ENCODE measurements at regions not wholly inside any gene's neighbourhood (a gene's known extent, or its start where the extent isn't known, plus 50 kb on each side); places are given as distances from the start of the nearest gene placed in this dataset.
"Not testable (repeated sequence)": the region's sequence is repeated elsewhere in the genome, so short reads cannot be mapped to it uniquely, and the experiment has no call there.

DNA sequence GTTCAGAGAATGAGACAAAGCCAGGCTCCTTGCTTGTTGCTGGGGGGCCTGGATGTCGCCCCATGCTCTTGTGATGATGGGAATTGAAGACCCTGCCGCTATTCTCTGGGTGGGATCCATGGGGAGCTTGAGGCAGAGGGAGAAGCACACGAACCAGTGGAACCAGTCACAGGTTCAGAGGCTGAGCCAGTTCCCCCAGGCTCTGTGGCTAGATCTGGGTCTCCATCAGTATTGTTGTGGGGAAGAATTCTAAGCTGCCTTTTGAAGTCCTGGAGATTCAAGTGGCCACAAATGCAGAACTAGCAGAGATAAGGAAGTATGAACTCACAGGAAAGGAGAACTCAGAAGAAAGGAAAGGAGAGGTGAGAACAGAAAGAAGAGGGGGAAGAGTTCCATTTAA is 219.4 kb downstream of the MSX2 start:
- DNase-seq = no peak
- Mint-ChIP-seq H3K27ac (no peak overlapping the region), H3K27me3 (ENCODE audit: low read depth) (peaks cover 21% of the 10 kb centered on the region), H3K4me3 (no peak overlapping the region), H3K4me1 (ENCODE audit: low read depth) (no peaks in the 10 kb centered on the region), H3K36me3 (ENCODE audit: low read depth) (no peaks in the 10 kb centered on the region), H3K9me3 (no peaks in the 10 kb centered on the region)
- CTCF ChIA-PET = interaction anchor here (1.6 kb wide), 1 partner anchor 10 kb away, joined by 4 read pairs; no protein-coding TSS in a partner anchor
- intact Hi-C loops (cut with micrococcal nuclease) = no loop called here

GRCh38 chr5:174943002-174943401 is 218.6 kb downstream of the MSX2 start:
- H3K4me3 Mint-ChIP-seq; H3K9me3 Mint-ChIP-seq; CTCF ChIA-PET; intact Hi-C loops (cut with micrococcal nuclease); H3K27ac Mint-ChIP-seq; DNase-seq; H3K36me3 Mint-ChIP-seq (ENCODE audit: low read depth); H3K4me1 Mint-ChIP-seq (ENCODE audit: low read depth): not testable (repeated sequence)
- peaks cover 17% of the 10 kb centered on the region for H3K27me3 Mint-ChIP-seq (ENCODE audit: low read depth)

DNA sequence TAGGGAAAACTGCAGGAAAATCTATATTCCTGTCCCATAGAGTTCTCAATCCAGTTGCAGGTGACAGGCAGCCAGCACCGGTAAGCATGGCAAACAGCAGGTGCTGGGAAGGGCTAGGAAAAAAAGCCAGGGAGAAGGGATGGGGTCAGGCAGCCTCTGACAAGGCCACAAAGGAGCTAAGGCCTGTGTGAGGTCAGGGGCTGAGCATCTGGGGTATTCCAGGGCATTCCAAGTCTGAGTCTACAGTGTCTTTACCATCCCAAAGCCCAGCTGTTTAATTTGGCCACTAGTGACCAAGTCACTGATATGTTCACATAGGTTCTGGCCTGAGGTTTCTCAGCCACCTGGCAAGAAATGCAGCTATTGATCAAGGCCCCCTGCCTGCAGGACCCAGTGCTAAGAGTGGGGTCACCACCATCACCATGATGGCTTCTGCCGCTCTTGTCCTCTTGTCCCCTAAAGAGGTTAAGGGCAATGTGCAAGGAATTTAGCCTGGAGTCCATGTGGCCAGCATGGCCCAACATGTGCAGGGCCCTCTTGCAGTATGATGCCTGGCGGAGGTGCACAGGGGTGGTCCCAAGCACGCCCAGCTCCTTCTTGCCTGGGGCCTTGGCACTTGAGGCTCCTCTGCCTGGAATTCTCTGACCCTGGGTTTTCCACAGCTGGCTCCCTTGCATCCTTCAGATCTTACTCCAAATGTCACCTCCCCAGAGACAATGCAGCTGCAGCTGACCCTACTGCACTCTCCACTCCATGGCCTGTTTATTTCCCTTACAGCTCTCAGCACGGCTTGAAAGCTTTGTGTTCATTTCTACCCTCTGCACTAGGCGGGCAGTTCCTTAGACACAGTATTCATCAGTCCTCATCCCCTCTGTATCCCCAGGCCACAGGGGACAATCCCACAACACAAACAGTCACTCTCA is 213.1 kb downstream of the MSX2 start:
- Mint-ChIP-seq H3K27me3 (ENCODE audit: low read depth) (peaks cover 17% of the 10 kb centered on the region), H3K4me3 (no peak overlapping the region), H3K4me1 (ENCODE audit: low read depth) (no peaks in the 10 kb centered on the region), H3K36me3 (ENCODE audit: low read depth) (no peaks in the 10 kb centered on the region), H3K27ac (no peak overlapping the region), H3K9me3 (peaks cover 2% of the 10 kb centered on the region)
- no peak for DNase-seq
- CTCF ChIA-PET = interaction anchor here (0.6 to 2.2 kb wide), 7 partner anchors 7 to 499 kb away, joined by 3 to 7 read pairs (median 3); no protein-coding TSS in a partner anchor
- intact Hi-C loops (cut with micrococcal nuclease) = no loop called here

DNA sequence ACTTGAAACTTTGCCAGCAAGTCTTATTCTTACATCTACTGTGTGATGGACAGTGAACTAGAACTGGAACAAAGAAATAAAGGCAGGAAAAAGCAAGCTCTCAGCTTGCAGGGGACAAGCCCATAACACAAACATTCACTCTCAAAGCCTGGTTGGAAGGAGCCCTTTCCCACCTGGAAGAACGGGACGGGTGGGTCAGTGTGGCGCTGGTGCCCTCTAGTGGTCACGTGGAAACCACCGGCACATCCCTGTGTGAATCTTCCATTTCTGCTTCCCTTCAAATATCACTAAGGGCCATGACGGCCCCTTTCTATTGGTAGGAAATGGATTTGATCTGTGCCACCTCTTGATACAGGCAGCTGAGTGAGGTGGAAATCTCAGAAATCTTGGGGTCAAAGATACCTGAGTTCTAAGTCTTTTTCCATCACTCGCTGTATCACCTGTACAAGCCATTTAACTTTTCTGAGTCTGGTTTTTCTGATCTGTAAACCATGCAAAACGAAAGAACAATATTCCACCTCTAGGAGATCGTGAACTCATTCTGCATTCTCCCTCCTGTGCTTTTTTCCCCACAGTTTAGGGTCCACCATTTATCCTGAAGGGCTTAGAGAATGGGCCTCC is 211.6 kb downstream of the MSX2 start:
- intact Hi-C loops (cut with micrococcal nuclease) = loop anchor here (1.0 kb wide), 2 partner anchors 26 to 517 kb away; no protein-coding TSS in a partner anchor
- CTCF ChIA-PET = interaction anchor here (0.7 to 2.2 kb wide), 5 partner anchors 9 to 1584 kb away, joined by 3 to 7 read pairs (median 4); no protein-coding TSS in a partner anchor
- DNase-seq = peak; percentile 52
- H3K9me3 Mint-ChIP-seq = peaks cover 2% of the 10 kb centered on the region
- no peaks in the 10 kb centered on the region for H3K36me3 Mint-ChIP-seq (ENCODE audit: low read depth)
- no peaks in the 10 kb centered on the region for H3K4me1 Mint-ChIP-seq (ENCODE audit: low read depth)
- no peak overlapping the region for H3K27ac Mint-ChIP-seq
- H3K4me3 Mint-ChIP-seq = no peak overlapping the region
- peaks cover 14% of the 10 kb centered on the region for H3K27me3 Mint-ChIP-seq (ENCODE audit: low read depth)

GRCh38 chr5:174931033-174931432 is 206.7 kb downstream of the MSX2 start:
- H3K27me3 Mint-ChIP-seq (ENCODE audit: low read depth); H3K9me3 Mint-ChIP-seq; H3K4me1 Mint-ChIP-seq (ENCODE audit: low read depth); H3K27ac Mint-ChIP-seq; CTCF ChIA-PET; H3K36me3 Mint-ChIP-seq (ENCODE audit: low read depth); intact Hi-C loops (cut with micrococcal nuclease); DNase-seq; H3K4me3 Mint-ChIP-seq: not testable (repeated sequence)

DNA sequence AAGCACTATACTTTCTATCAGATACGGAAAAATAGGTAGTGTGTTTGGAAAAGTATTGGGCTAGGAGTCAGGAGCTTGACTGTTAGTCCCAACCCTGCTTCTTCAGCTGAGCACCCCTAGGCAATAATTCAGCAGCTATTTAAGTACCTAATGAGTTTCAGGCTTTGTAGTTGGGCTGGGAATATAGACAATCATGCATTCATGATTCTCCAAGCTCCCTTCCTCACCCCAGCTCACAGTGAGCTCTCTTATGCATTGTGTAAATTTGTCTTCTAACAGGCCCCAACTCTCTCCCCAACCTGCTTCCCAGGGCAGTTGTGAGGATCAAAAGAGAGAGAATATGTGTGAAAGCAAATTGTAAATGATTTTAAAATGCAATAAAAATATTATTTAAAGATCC is 201.2 kb downstream of the MSX2 start:
- CTCF ChIA-PET = no interaction called here
- Mint-ChIP-seq H3K4me1 (ENCODE audit: low read depth) (no peaks in the 10 kb centered on the region), H3K4me3 (no peak overlapping the region), H3K36me3 (ENCODE audit: low read depth) (no peaks in the 10 kb centered on the region), H3K9me3 (no peaks in the 10 kb centered on the region), H3K27ac (no peak overlapping the region), H3K27me3 (ENCODE audit: low read depth) (no peaks in the 10 kb centered on the region)
- intact Hi-C loops (cut with micrococcal nuclease) = no loop called here
- DNase-seq = no peak

DNA sequence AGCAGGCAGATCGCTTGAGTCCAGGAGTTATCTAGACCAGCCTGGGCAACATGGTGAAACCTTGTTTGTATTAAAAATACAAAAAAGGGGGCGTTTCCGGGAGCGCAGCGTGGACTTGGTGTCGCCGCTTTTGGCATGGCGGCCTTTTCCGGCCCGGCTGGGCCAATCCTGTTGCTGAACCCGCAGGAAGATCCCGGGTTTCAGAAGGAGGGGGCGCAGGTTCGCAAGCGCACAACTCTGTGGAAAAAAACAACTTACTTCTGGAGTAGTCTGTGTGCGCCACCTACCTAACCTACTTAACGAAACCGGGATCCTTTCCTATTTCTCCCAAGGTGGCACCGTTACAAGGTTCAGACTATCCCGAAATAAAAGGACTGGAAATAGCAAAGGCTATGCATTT is 198.6 kb downstream of the MSX2 start:
- Mint-ChIP-seq H3K4me1 (ENCODE audit: low read depth) (no peaks in the 10 kb centered on the region), H3K4me3 (no peak overlapping the region), H3K9me3 (no peaks in the 10 kb centered on the region), H3K36me3 (ENCODE audit: low read depth) (no peaks in the 10 kb centered on the region), H3K27me3 (ENCODE audit: low read depth) (peaks cover 5% of the 10 kb centered on the region), H3K27ac (no peak overlapping the region)
- intact Hi-C loops (cut with micrococcal nuclease) = no loop called here
- DNase-seq = no peak
- CTCF ChIA-PET = no interaction called here

GRCh38 chr5:174920906-174921550 is 196.6 kb downstream of the MSX2 start:
- Mint-ChIP-seq H3K9me3 (no peaks in the 10 kb centered on the region), H3K27me3 (ENCODE audit: low read depth) (peaks cover 5% of the 10 kb centered on the region), H3K4me3 (no peak overlapping the region), H3K4me1 (ENCODE audit: low read depth) (no peaks in the 10 kb centered on the region), H3K27ac (no peak overlapping the region), H3K36me3 (ENCODE audit: low read depth) (no peaks in the 10 kb centered on the region)
- intact Hi-C loops (cut with micrococcal nuclease) = no loop called here
- DNase-seq = no peak
- CTCF ChIA-PET = interaction anchor here (1.0 kb wide), 1 partner anchor 52 kb away, joined by 3 read pairs; no protein-coding TSS in a partner anchor

- intact Hi-C loops (cut with micrococcal nuclease) = loop anchor here (10.0 kb wide), 1 partner anchor 775 kb away; no protein-coding TSS in a partner anchor
- Mint-ChIP-seq H3K9me3 (no peaks in the 10 kb centered on the region), H3K27ac (no peak overlapping the region), H3K4me1 (ENCODE audit: low read depth) (no peaks in the 10 kb centered on the region), H3K27me3 (ENCODE audit: low read depth) (peaks cover 5% of the 10 kb centered on the region), H3K36me3 (ENCODE audit: low read depth) (no peaks in the 10 kb centered on the region), H3K4me3 (no peak overlapping the region)
- CTCF ChIA-PET = no interaction called here
- DNase-seq = no peak
These were observed 195.0 kb downstream of the MSX2 start for GRCh38 chr5:174919351-174919750.

GRCh38 chr5:174918655-174919054 is 194.3 kb downstream of the MSX2 start:
- DNase-seq = no peak
- no peaks in the 10 kb centered on the region for H3K9me3 Mint-ChIP-seq
- peaks cover 5% of the 10 kb centered on the region for H3K27me3 Mint-ChIP-seq (ENCODE audit: low read depth)
- CTCF ChIA-PET = no interaction called here
- no peaks in the 10 kb centered on the region for H3K4me1 Mint-ChIP-seq (ENCODE audit: low read depth)
- H3K27ac Mint-ChIP-seq = no peak overlapping the region
- intact Hi-C loops (cut with micrococcal nuclease) = loop anchor here (10.0 kb wide), 1 partner anchor 776 kb away; no protein-coding TSS in a partner anchor
- no peak overlapping the region for H3K4me3 Mint-ChIP-seq
- no peaks in the 10 kb centered on the region for H3K36me3 Mint-ChIP-seq (ENCODE audit: low read depth)

GRCh38 chr5:174917976-174918554 is 193.7 kb downstream of the MSX2 start:
- H3K27me3 Mint-ChIP-seq (ENCODE audit: low read depth) = peaks cover 6% of the 10 kb centered on the region
- H3K36me3 Mint-ChIP-seq (ENCODE audit: low read depth) = no peaks in the 10 kb centered on the region
- intact Hi-C loops (cut with micrococcal nuclease) = loop anchor here (10.0 kb wide), 1 partner anchor 777 kb away; no protein-coding TSS in a partner anchor
- CTCF ChIA-PET = no interaction called here
- no peak overlapping the region for H3K4me3 Mint-ChIP-seq
- no peak for DNase-seq
- H3K9me3 Mint-ChIP-seq = no peaks in the 10 kb centered on the region
- no peak overlapping the region for H3K27ac Mint-ChIP-seq
- no peaks in the 10 kb centered on the region for H3K4me1 Mint-ChIP-seq (ENCODE audit: low read depth)

DNA sequence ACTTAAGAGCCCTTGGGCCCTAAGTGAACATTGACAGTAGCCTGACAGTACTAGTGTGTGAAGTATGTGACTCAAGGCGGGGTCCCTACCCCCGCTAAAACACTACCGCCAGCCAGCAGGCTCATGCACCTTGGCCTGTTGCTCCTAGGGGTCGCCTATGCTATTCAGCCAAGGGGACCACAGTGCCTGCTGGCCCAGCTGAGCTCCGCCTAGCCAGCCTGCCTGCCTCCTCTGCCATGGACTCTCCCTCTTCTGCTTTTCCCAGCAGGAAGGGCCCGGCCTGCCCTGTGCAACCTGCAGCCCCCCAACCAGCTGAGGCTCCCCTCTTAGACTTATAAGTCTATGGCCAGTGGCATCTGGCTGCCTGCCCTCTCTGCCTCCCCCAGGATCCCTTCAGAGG is 193.1 kb downstream of the MSX2 start:
- H3K4me1 Mint-ChIP-seq (ENCODE audit: low read depth); H3K4me3 Mint-ChIP-seq; CTCF ChIA-PET; DNase-seq; H3K36me3 Mint-ChIP-seq (ENCODE audit: low read depth); H3K9me3 Mint-ChIP-seq; H3K27ac Mint-ChIP-seq: not testable (repeated sequence)
- intact Hi-C loops (cut with micrococcal nuclease) = loop anchor here (10.0 kb wide), 1 partner anchor 777 kb away; no protein-coding TSS in a partner anchor
- H3K27me3 Mint-ChIP-seq (ENCODE audit: low read depth) = peaks cover 10% of the 10 kb centered on the region
